ENCODE measurements at regions not wholly inside any gene's neighbourhood (a gene's known extent, or its start where the extent isn't known, plus 50 kb on each side); places are given as distances from the start of the nearest gene placed in this dataset.

GRCh38 chr20:52864916-52865605, 107.1 kb upstream of the TSHZ2 start:
- Histone ChIP-seq H2AFZ (ENCODE audit: low read depth, low read length) (no peak overlapping the region), H3K27me3 (ENCODE audit: insufficient read depth, low read depth, low read length) (no peaks in the 10 kb centered on the region)
- no peak for TF ChIP-seq EZH2 (IDR thresholded peaks at IDR 0.05; ENCODE audit: borderline replicate concordance, insufficient read depth, low read length, poor library complexity, severe bottlenecking)
- TF ChIP-seq REST (IDR thresholded peaks at IDR 0.05; ENCODE audit: borderline replicate concordance) = peak; percentile 91
- peak; percentile 82 for TF ChIP-seq POLR2AphosphoS5 (IDR thresholded peaks at IDR 0.05)
- peak; percentile 29 for TF ChIP-seq SMC3 (conservative IDR thresholded peaks at IDR 0.05; ENCODE audit: poor library complexity)

GRCh38 chr20:52859156-52859876, 112.8 kb upstream of the TSHZ2 start:
- Histone ChIP-seq H2AFZ (ENCODE audit: low read depth, low read length) (no peak overlapping the region), H3K36me3 (ENCODE audit: insufficient read depth, low read length) (no peaks in the 10 kb centered on the region), H3K4me3 (ENCODE audit: low read length) (no peak overlapping the region), H3K4me2 (ENCODE audit: low read length) (no peak overlapping the region), H3K27me3 (ENCODE audit: insufficient read depth, low read depth, low read length) (no peaks in the 10 kb centered on the region), H3K27ac (ENCODE audit: low read length) (no peak overlapping the region), H3F3A (ENCODE audit: insufficient read depth, low read length, poor library complexity, severe bottlenecking) (no peaks in the 10 kb centered on the region), H4K20me1 (ENCODE audit: insufficient read depth) (no peaks in the 10 kb centered on the region), H3K79me2 (replicated peaks; ENCODE audit: insufficient read depth, low read length) (no peaks in the 10 kb centered on the region), H3K9me3 (ENCODE audit: low read length) (no peaks in the 10 kb centered on the region), H3K9ac (ENCODE audit: low read length) (no peak overlapping the region), H3K9me2 (ENCODE audit: insufficient read depth, low read length) (no peaks in the 10 kb centered on the region)
- no peak for TF ChIP-seq TAF1 (IDR thresholded peaks at IDR 0.05; ENCODE audit: low read depth)
- TF ChIP-seq EP300 (conservative IDR thresholded peaks at IDR 0.05; ENCODE audit: poor library complexity, severe bottlenecking) = no peak
- TF ChIP-seq CTCF (IDR thresholded peaks at IDR 0.05; ENCODE audit: poor library complexity, severe bottlenecking) = no peak
- no peak for TF ChIP-seq MXI1 (conservative IDR thresholded peaks at IDR 0.05; ENCODE audit: poor library complexity, severe bottlenecking)
- TF ChIP-seq EZH2 (IDR thresholded peaks at IDR 0.05; ENCODE audit: borderline replicate concordance, insufficient read depth, low read length, poor library complexity, severe bottlenecking) = no peak
- no peak for TF ChIP-seq REST (IDR thresholded peaks at IDR 0.05; ENCODE audit: borderline replicate concordance)
- TF ChIP-seq SMC3 (conservative IDR thresholded peaks at IDR 0.05; ENCODE audit: poor library complexity) = no peak
- TF ChIP-seq RAD21 (conservative IDR thresholded peaks at IDR 0.05) = no peak
- no peak for TF ChIP-seq POLR2AphosphoS5 (IDR thresholded peaks at IDR 0.05)

More at GRCh38 chr20:52864916-52865605, 107.1 kb upstream of the TSHZ2 start:
- H3K36me3 ChIP-seq (ENCODE audit: insufficient read depth, low read length) = no peaks in the 10 kb centered on the region
- H3K4me3 ChIP-seq (ENCODE audit: low read length) = no peak overlapping the region
- H3K9ac ChIP-seq (ENCODE audit: low read length) = no peak overlapping the region
- no peak overlapping the region for H3K4me2 ChIP-seq (ENCODE audit: low read length)
- no peaks in the 10 kb centered on the region for H3F3A ChIP-seq (ENCODE audit: insufficient read depth, low read length, poor library complexity, severe bottlenecking)
- no peaks in the 10 kb centered on the region for H3K79me2 ChIP-seq (replicated peaks; ENCODE audit: insufficient read depth, low read length)
- no peak overlapping the region for H3K27ac ChIP-seq (ENCODE audit: low read length)
- H3K9me3 ChIP-seq (ENCODE audit: low read length) = no peaks in the 10 kb centered on the region
- H3K9me2 ChIP-seq (ENCODE audit: insufficient read depth, low read length) = no peaks in the 10 kb centered on the region
- no peaks in the 10 kb centered on the region for H4K20me1 ChIP-seq (ENCODE audit: insufficient read depth)
